Panc1 (cell line): ENCODE measurements at regions not wholly inside any gene's neighbourhood (a gene's known extent, or its start where the extent isn't known, plus 50 kb on each side); places are given as distances from the start of the nearest gene placed in this dataset.

ENCODE experiments used
- SIN3A ChIP-seq: IDR thresholded peaks from 2 replicates; pipeline ENCODE4 v1.6.1; 2012; ENCODE audit warnings: low read depth, mild to moderate bottlenecking, low read length, moderate library complexity, borderline replicate concordance; ENCODE audit not compliant: insufficient read depth
- TF ChIP-seq, protein P1 (sequence below): fragments of 450-650 bp; IDR thresholded peaks from 2 replicates; pipeline ENCODE4 v1.5.1; 2017; ENCODE audit warnings: mild to moderate bottlenecking
- TF ChIP-seq, protein P2 (sequence below), 2 experiments: IDR thresholded peaks; 2 replicates each; pipeline ENCODE4 v1.6.1; 2011 to 2012; ENCODE audit warnings: low read depth in 2 of 2, control low read depth in 1 of 2, low read length in 1 of 2, mild to moderate bottlenecking in 1 of 2, moderate library complexity in 1 of 2; ENCODE audit not compliant: insufficient read depth in 1 of 2

DNA sequence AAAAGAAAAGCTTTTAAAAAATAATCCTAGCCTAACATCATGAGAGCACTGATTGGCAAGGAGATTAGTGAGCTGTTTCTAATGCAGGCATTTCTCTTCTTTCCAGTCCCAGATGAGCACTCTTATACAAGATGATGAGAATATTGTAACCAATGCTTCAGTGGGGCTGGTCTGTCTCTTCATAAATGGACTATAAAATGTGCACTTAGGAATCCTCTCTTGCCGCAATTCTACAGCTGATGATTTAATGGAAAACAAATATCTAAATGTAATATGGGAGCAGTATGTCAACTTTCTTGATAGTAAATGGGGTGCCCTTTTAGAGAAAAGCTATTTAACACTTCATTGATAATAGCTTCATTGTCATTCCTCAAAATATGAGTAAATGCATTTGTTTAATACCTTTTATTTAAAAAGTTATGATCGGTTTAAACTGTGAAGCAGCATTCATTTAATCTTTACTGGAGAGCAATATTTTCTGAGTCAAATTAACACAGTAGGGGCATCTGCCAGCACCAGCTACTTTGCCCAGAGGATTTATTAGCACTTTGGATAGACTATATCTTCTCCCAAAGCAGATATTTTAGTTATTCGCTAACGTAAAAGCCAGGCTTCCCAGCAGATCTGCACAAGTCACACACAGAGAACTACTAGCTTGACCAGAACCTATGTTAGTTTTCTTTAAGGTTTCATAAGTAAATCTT is 985.9 kb downstream of the DIPK2A start:
- no peak for TF ChIP-seq SIN3A
- TF ChIP-seq, protein P1, sequence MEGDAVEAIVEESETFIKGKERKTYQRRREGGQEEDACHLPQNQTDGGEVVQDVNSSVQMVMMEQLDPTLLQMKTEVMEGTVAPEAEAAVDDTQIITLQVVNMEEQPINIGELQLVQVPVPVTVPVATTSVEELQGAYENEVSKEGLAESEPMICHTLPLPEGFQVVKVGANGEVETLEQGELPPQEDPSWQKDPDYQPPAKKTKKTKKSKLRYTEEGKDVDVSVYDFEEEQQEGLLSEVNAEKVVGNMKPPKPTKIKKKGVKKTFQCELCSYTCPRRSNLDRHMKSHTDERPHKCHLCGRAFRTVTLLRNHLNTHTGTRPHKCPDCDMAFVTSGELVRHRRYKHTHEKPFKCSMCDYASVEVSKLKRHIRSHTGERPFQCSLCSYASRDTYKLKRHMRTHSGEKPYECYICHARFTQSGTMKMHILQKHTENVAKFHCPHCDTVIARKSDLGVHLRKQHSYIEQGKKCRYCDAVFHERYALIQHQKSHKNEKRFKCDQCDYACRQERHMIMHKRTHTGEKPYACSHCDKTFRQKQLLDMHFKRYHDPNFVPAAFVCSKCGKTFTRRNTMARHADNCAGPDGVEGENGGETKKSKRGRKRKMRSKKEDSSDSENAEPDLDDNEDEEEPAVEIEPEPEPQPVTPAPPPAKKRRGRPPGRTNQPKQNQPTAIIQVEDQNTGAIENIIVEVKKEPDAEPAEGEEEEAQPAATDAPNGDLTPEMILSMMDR, result no peak
- TF ChIP-seq, protein P2, sequence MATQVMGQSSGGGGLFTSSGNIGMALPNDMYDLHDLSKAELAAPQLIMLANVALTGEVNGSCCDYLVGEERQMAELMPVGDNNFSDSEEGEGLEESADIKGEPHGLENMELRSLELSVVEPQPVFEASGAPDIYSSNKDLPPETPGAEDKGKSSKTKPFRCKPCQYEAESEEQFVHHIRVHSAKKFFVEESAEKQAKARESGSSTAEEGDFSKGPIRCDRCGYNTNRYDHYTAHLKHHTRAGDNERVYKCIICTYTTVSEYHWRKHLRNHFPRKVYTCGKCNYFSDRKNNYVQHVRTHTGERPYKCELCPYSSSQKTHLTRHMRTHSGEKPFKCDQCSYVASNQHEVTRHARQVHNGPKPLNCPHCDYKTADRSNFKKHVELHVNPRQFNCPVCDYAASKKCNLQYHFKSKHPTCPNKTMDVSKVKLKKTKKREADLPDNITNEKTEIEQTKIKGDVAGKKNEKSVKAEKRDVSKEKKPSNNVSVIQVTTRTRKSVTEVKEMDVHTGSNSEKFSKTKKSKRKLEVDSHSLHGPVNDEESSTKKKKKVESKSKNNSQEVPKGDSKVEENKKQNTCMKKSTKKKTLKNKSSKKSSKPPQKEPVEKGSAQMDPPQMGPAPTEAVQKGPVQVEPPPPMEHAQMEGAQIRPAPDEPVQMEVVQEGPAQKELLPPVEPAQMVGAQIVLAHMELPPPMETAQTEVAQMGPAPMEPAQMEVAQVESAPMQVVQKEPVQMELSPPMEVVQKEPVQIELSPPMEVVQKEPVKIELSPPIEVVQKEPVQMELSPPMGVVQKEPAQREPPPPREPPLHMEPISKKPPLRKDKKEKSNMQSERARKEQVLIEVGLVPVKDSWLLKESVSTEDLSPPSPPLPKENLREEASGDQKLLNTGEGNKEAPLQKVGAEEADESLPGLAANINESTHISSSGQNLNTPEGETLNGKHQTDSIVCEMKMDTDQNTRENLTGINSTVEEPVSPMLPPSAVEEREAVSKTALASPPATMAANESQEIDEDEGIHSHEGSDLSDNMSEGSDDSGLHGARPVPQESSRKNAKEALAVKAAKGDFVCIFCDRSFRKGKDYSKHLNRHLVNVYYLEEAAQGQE (IDR thresholded peaks at IDR 0.05; ENCODE audit: insufficient read depth in 1 of 2, low read depth in 2 of 2, low read length in 1 of 2), result no peak
